Loucy (cell line): ENCODE measurements at regions not wholly inside any gene's neighbourhood (a gene's known extent, or its start where the extent isn't known, plus 50 kb on each side); places are given as distances from the start of the nearest gene placed in this dataset.

ENCODE experiments used
- H2AFZ ChIP-seq: fragments of 200-600 bp; sonication (generic); 2 replicates; pipeline ENCODE4 v1.6.0; 2016; ENCODE audit warnings: antibody characterized with exemption, mild to moderate bottlenecking, low read length, moderate library complexity
- H3F3A ChIP-seq: fragments of 200-600 bp; 2 replicates; pipeline ENCODE4 v1.6.0; 2016; ENCODE audit warnings: antibody characterized with exemption, low read depth, mild to moderate bottlenecking
- H3K27me3 ChIP-seq: fragments of 200-600 bp; sonication (generic); 2 replicates; pipeline ENCODE4 v1.6.1; 2014; ENCODE audit warnings: low read length, mild to moderate bottlenecking; ENCODE audit not compliant: insufficient read depth, poor library complexity, severe bottlenecking
- H3K36me3 ChIP-seq: fragments of 200-600 bp; sonication (generic); 2 replicates; pipeline ENCODE4 v1.6.1; 2016; ENCODE audit warnings: low read length; ENCODE audit not compliant: insufficient read depth
- H3K4me1 ChIP-seq: fragments of 200-600 bp; sonication (generic); 2 replicates; pipeline ENCODE4 v1.5.1; 2014; ENCODE audit warnings: low read length, mild to moderate bottlenecking; ENCODE audit not compliant: insufficient read depth, poor library complexity, severe bottlenecking
- H3K4me2 ChIP-seq: fragments of 200-600 bp; sonication (generic); 2 replicates; pipeline ENCODE4 v1.6.0; 2014; ENCODE audit warnings: antibody characterized with exemption, low read length, low read depth, mild to moderate bottlenecking; ENCODE audit not compliant: poor library complexity, severe bottlenecking
- H3K4me3 ChIP-seq: fragments of 200-600 bp; sonication (generic); 2 replicates; pipeline ENCODE4 v1.5.1; 2014; ENCODE audit warnings: low read length, mild to moderate bottlenecking, mixed read lengths; ENCODE audit not compliant: poor library complexity, severe bottlenecking
- H3K79me2 ChIP-seq: fragments of 200-600 bp; sonication (generic); 2 replicates; pipeline ENCODE4 v1.6.1; 2014; ENCODE audit warnings: low read length; ENCODE audit not compliant: insufficient read depth
- H3K9ac ChIP-seq: fragments of 200-600 bp; sonication (generic); 2 replicates; pipeline ENCODE4 v1.6.0; 2014; ENCODE audit warnings: mild to moderate bottlenecking, low read depth, low read length, moderate library complexity; ENCODE audit not compliant: poor library complexity, severe bottlenecking
- H3K9me2 ChIP-seq: fragments of 200-600 bp; sonication (generic); replicated peaks from 2 replicates; pipeline ENCODE4 v1.6.1; 2016; ENCODE audit warnings: low read depth, low read length, mixed read lengths
- H3K9me3 ChIP-seq: fragments of 200-600 bp; sonication (generic); 2 replicates; pipeline ENCODE4 v1.6.1; 2014; ENCODE audit warnings: mild to moderate bottlenecking, antibody characterized with exemption, low read length, low read depth; ENCODE audit not compliant: insufficient read depth
- H4K20me1 ChIP-seq: fragments of 200-600 bp; sonication (generic); 2 replicates; pipeline ENCODE4 v1.6.0; 2014; ENCODE audit warnings: antibody characterized with exemption, low read length, mild to moderate bottlenecking; ENCODE audit not compliant: insufficient read depth, poor library complexity, severe bottlenecking
- CTCF ChIP-seq: fragments of 200-600 bp; sonication (generic); conservative IDR thresholded peaks from 2 replicates; pipeline ENCODE4 v1.5.1; 2014; ENCODE audit warnings: mild to moderate bottlenecking, antibody characterized with exemption, low read length
- EZH2phosphoT487 ChIP-seq: fragments of 200-600 bp; IDR thresholded peaks from 2 replicates; pipeline ENCODE4 v1.6.1; 2018; ENCODE audit warnings: antibody characterized with exemption, mild to moderate bottlenecking, moderate library complexity, borderline replicate concordance

GRCh38 chr19:31825134-31826094 is 476.2 kb upstream of the TSHZ3 start:
- Histone ChIP-seq H3K9me2 (no peaks in the 10 kb centered on the region), H3K9me3 (no peaks in the 10 kb centered on the region; the same call in 1 of the 2 replicates), H3K4me2 (no peak overlapping the region), H2AFZ (no peak overlapping the region), H3K4me3 (no peak overlapping the region), H3K4me1 (no peaks in the 10 kb centered on the region), H3F3A (no peaks in the 10 kb centered on the region), H3K9ac (no peak overlapping the region), H3K79me2 (no peaks in the 10 kb centered on the region), H3K36me3 (no peaks in the 10 kb centered on the region), H4K20me1 (no peaks in the 10 kb centered on the region), H3K27me3 (no peaks in the 10 kb centered on the region)
- no peak for TF ChIP-seq CTCF
- TF ChIP-seq EZH2phosphoT487: no peak

GRCh38 chr19:31826325-31826724 is 477.1 kb upstream of the TSHZ3 start:
- Histone ChIP-seq H3K79me2 (no peaks in the 10 kb centered on the region), H3K4me1 (no peaks in the 10 kb centered on the region), H2AFZ (no peak overlapping the region), H3K4me2 (no peak overlapping the region), H3K9me2 (no peaks in the 10 kb centered on the region), H3K9me3 (no peaks in the 10 kb centered on the region; the same call in 1 of the 2 replicates), H3K27me3 (no peaks in the 10 kb centered on the region), H3K4me3 (no peak overlapping the region), H3K9ac (no peak overlapping the region), H4K20me1 (no peaks in the 10 kb centered on the region), H3F3A (no peaks in the 10 kb centered on the region), H3K36me3 (no peaks in the 10 kb centered on the region)
- no peak for TF ChIP-seq EZH2phosphoT487
- no peak for TF ChIP-seq CTCF

GRCh38 chr19:31831421-31832175 is 482.4 kb upstream of the TSHZ3 start:
- Histone ChIP-seq H3K79me2 (no peaks in the 10 kb centered on the region), H3K9me3 (peaks cover 25% of the 10 kb centered on the region; the same call in 1 of the 2 replicates), H3K27me3 (no peaks in the 10 kb centered on the region), H3K9me2 (no peaks in the 10 kb centered on the region), H3K4me1 (no peaks in the 10 kb centered on the region), H3F3A (no peaks in the 10 kb centered on the region), H3K4me3 (no peak overlapping the region), H3K4me2 (no peak overlapping the region), H3K9ac (no peak overlapping the region), H3K36me3 (no peaks in the 10 kb centered on the region), H2AFZ (no peak overlapping the region), H4K20me1 (no peaks in the 10 kb centered on the region)
- TF ChIP-seq CTCF: no peak
- no peak for TF ChIP-seq EZH2phosphoT487
